Rectal smooth muscle tissue (tissue), 1 donor: ENCODE measurements at regions not wholly inside any gene's neighbourhood (a gene's known extent, or its start where the extent isn't known, plus 50 kb on each side); places are given as distances from the start of the nearest gene placed in this dataset.
"Not testable (repeated sequence)": the region's sequence is repeated elsewhere in the genome, so short reads cannot be mapped to it uniquely, and the experiment has no call there.

Experiments
- H3K27ac ChIP-seq: one replicate; pipeline ENCODE4 v1.7.0; 2013; ENCODE audit warnings: low read depth, low read length, inconsistent platforms
- H3K27me3 ChIP-seq: one replicate; pipeline ENCODE4 v1.7.0; 2013; ENCODE audit warnings: low read length; ENCODE audit not compliant: control insufficient read depth, insufficient read depth
- H3K36me3 ChIP-seq: one replicate; pipeline ENCODE4 v1.7.0; 2013; ENCODE audit warnings: low read length; ENCODE audit not compliant: control insufficient read depth, insufficient read depth
- H3K4me1 ChIP-seq: one replicate; pipeline ENCODE4 v1.7.0; 2013; ENCODE audit warnings: low read length; ENCODE audit not compliant: control insufficient read depth, insufficient read depth
- H3K4me3 ChIP-seq: one replicate; pipeline ENCODE4 v1.7.0; 2013; ENCODE audit warnings: low read length
- H3K9ac ChIP-seq: one replicate; pipeline ENCODE4 v1.7.0; 2013; ENCODE audit warnings: low read length

- Histone ChIP-seq H3K36me3 (no peaks in the 10 kb centered on the region), H3K4me3 (no peak overlapping the region), H3K27ac (no peak overlapping the region), H3K9ac (no peak overlapping the region), H3K27me3 (no peaks in the 10 kb centered on the region), H3K4me1 (no peaks in the 10 kb centered on the region)
These were observed 365.3 kb upstream of the PROX1 start for GRCh38 chr1:213622365-213623063.

GRCh38 chr1:213623064-213623581 lies 364.6 kb upstream of the PROX1 start:
- no peak overlapping the region for H3K4me3 ChIP-seq
- no peaks in the 10 kb centered on the region for H3K4me1 ChIP-seq
- H3K9ac ChIP-seq: no peak overlapping the region
- no peaks in the 10 kb centered on the region for H3K27me3 ChIP-seq
- no peak overlapping the region for H3K27ac ChIP-seq
- no peaks in the 10 kb centered on the region for H3K36me3 ChIP-seq

- H3K4me1 ChIP-seq: no peaks in the 10 kb centered on the region
- H3K9ac ChIP-seq: no peak overlapping the region
These were observed 363.9 kb upstream of the PROX1 start for GRCh38 chr1:213623862-213624261.

GRCh38 chr1:213636778-213637177 lies 351.0 kb upstream of the PROX1 start:
- not testable (repeated sequence) for H3K4me1 ChIP-seq, H3K27ac ChIP-seq, H3K4me3 ChIP-seq, H3K9ac ChIP-seq, H3K27me3 ChIP-seq, H3K36me3 ChIP-seq

More at GRCh38 chr1:213623862-213624261, 363.9 kb upstream of the PROX1 start:
- H3K27me3 ChIP-seq: no peaks in the 10 kb centered on the region
- no peaks in the 10 kb centered on the region for H3K36me3 ChIP-seq
- no peak overlapping the region for H3K4me3 ChIP-seq
- H3K27ac ChIP-seq: no peak overlapping the region

DNA sequence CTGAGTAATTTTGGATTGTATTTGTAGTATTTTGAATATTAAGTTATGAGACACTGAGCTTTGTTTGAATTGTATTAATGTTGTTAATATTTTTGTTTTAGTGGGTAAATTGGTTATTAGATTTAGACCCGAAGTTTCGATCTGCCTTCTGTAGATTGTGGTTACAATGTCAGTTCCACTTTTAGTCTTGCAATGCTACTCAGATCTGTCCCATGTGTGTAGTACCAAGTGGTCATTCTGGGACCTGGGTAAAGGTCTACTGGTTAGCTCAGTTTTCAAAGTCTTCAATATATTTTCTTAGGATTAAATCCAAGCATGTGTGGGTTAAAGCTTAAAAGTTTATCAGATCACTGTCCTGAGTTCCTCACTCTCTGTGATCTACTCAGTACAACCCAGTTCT lies 346.5 kb upstream of the PROX1 start:
- H3K4me3 ChIP-seq: no peak overlapping the region
- no peaks in the 10 kb centered on the region for H3K27me3 ChIP-seq
- no peak overlapping the region for H3K9ac ChIP-seq
- no peak overlapping the region for H3K27ac ChIP-seq
- no peaks in the 10 kb centered on the region for H3K4me1 ChIP-seq
- no peaks in the 10 kb centered on the region for H3K36me3 ChIP-seq

DNA sequence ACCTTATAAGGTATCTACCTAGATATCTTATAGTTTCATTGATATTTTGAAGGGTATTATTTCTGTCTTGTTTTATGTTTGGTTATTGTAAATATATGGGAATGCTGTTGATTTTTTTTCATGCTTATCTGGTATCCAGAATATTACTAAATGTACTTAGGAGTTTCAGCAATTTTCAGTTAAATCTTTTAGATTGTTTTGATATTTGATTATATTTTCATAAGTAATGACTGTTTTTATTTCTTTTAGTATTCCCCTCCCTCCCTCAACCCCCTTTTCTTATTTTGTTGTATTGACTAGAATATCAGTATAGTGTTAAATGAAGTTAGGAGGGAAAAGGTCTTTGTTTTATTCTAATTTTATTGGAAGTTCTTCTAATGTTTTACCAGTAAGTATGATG lies 344.4 kb upstream of the PROX1 start:
- no peak overlapping the region for H3K9ac ChIP-seq
- no peaks in the 10 kb centered on the region for H3K36me3 ChIP-seq
- H3K27me3 ChIP-seq: no peaks in the 10 kb centered on the region
- H3K4me1 ChIP-seq: no peaks in the 10 kb centered on the region
- no peak overlapping the region for H3K27ac ChIP-seq
- H3K4me3 ChIP-seq: no peak overlapping the region

- H3K27me3 ChIP-seq: no peaks in the 10 kb centered on the region
- no peaks in the 10 kb centered on the region for H3K4me1 ChIP-seq
- no peak overlapping the region for H3K27ac ChIP-seq
- no peak overlapping the region for H3K4me3 ChIP-seq
- no peaks in the 10 kb centered on the region for H3K36me3 ChIP-seq
- H3K9ac ChIP-seq: no peak overlapping the region
These were observed 339.7 kb upstream of the PROX1 start for GRCh38 chr1:213647864-213648650.

DNA sequence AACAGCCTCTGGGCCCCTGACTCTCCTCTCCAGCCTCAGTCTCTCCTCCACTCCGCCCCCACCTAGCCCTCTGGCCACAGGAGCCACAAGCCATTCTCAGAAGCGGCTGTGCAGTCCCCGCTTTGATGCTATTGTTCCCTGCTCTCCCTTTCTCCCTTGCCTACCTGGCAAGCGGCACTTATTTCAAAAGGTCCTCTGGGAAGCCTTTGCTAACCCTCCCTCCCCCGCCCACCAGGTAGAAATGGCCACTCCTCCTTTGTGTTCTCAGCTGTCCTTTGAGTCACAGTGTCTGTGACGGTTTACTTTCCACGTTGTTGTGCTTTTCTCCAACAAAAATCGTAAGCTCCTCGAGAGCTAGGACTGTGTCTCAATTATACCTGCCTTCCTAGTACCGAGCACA lies 338.4 kb upstream of the PROX1 start:
- H3K27ac ChIP-seq: no peak overlapping the region
- H3K4me1 ChIP-seq: no peaks in the 10 kb centered on the region
- no peaks in the 10 kb centered on the region for H3K36me3 ChIP-seq
- H3K4me3 ChIP-seq: no peak overlapping the region
- no peaks in the 10 kb centered on the region for H3K27me3 ChIP-seq
- no peak overlapping the region for H3K9ac ChIP-seq

DNA sequence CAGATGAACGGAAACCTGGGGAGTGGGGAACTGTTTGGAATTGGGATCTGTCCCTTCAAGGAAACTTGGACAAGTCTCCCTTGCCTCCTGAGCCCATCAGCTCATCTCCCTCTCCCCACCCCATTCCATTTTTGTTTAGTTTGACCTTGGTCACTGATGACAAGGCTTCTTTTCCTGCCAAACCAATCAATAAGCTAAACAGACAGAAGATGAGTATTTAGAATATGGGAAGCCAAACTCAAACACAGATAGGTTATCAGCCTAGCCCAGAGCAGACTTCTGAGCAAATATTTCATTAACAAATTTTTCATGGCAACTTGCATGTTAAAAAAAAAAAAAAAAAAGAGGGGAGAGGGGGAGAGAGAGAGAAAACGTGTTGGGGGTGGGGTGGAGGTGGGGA lies 337.2 kb upstream of the PROX1 start:
- Histone ChIP-seq H3K27me3 (no peaks in the 10 kb centered on the region), H3K27ac (no peak overlapping the region), H3K4me3 (no peak overlapping the region), H3K36me3 (no peaks in the 10 kb centered on the region), H3K4me1 (no peaks in the 10 kb centered on the region), H3K9ac (no peak overlapping the region)

DNA sequence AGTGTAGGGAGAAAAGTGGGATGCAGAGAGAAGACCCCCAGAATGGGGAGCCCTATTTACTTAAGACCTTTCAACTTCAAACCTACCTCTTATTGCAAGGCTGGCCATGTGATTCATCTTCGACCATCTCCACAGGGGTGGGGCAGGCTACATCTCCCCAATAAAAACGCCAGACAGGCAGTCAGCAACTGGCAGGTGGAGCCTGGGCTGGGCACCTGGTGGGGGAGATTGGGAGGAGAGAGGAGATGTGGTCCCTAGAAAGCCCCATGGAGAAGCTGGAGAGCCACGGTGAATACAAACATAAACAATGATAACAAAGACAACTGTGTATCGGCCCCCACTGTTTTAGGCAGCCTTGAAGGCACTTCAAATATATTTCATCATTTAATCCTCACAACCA lies 336.7 kb upstream of the PROX1 start:
- no peaks in the 10 kb centered on the region for H3K27me3 ChIP-seq
- no peaks in the 10 kb centered on the region for H3K36me3 ChIP-seq
- H3K4me1 ChIP-seq: no peaks in the 10 kb centered on the region
- no peak overlapping the region for H3K9ac ChIP-seq
- H3K4me3 ChIP-seq: no peak overlapping the region
- no peak overlapping the region for H3K27ac ChIP-seq

- no peak overlapping the region for H3K27ac ChIP-seq
- no peaks in the 10 kb centered on the region for H3K36me3 ChIP-seq
- no peak overlapping the region for H3K9ac ChIP-seq
- no peaks in the 10 kb centered on the region for H3K4me1 ChIP-seq
- H3K27me3 ChIP-seq: no peaks in the 10 kb centered on the region
- H3K4me3 ChIP-seq: no peak overlapping the region
These were observed 335.7 kb upstream of the PROX1 start for GRCh38 chr1:213652109-213652508.

- Histone ChIP-seq H3K4me1 (no peaks in the 10 kb centered on the region), H3K27ac (no peak overlapping the region), H3K9ac (no peak overlapping the region), H3K36me3 (no peaks in the 10 kb centered on the region), H3K27me3 (no peaks in the 10 kb centered on the region), H3K4me3 (no peak overlapping the region)
These were observed 331.7 kb upstream of the PROX1 start for GRCh38 chr1:213656039-213656438.

DNA sequence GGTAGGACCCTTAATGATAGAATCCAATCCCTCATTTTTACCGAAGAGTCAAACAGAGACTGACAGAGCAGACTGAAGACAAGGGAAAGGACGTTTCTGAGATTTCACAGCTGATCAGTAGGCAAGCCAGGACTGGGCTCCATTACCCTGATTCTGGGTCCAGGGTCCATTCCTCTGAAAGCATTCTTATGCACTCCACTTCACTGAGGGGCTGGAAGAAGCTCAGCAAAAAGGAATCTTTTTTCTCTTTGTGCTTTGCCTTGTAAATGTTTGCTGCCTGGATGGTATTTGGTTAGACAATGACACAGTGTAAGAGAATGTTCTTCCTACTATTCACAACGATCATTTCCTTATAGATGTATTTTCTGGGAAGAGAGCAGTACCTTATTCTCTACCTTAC lies 331.3 kb upstream of the PROX1 start:
- Histone ChIP-seq H3K36me3 (no peaks in the 10 kb centered on the region), H3K4me1 (no peaks in the 10 kb centered on the region), H3K4me3 (no peak overlapping the region), H3K9ac (no peak overlapping the region), H3K27me3 (no peaks in the 10 kb centered on the region), H3K27ac (no peak overlapping the region)
